H9 (cell line): ENCODE measurements at regions not wholly inside any gene's neighbourhood (a gene's known extent, or its start where the extent isn't known, plus 50 kb on each side); places are given as distances from the start of the nearest gene placed in this dataset.

Experiments used
- DNase-seq: peaks from one replicate; pipeline ENCODE4 v3.0.0-alpha.2; 2017
- H2AFZ ChIP-seq: one replicate; pipeline ENCODE4 v1.6.1; 2013; ENCODE audit warnings: mild to moderate bottlenecking, low read length, control low read depth, moderate library complexity
- H2AK5ac ChIP-seq: 2 replicates; pipeline ENCODE4 v1.6.1; 2013; ENCODE audit warnings: low read length, control low read depth, mixed read lengths; ENCODE audit not compliant: insufficient read length
- H2BK120ac ChIP-seq: one replicate; pipeline ENCODE4 v1.6.1; 2013; ENCODE audit warnings: low read depth, mild to moderate bottlenecking, low read length, control low read depth, inconsistent platforms; ENCODE audit not compliant: poor library complexity, severe bottlenecking
- H2BK12ac ChIP-seq: 2 replicates; pipeline ENCODE4 v1.6.1; 2013; ENCODE audit warnings: low read length, control low read depth, mixed read lengths, low read depth; ENCODE audit not compliant: insufficient read length
- H2BK15ac ChIP-seq: 2 replicates; pipeline ENCODE4 v1.6.1; 2013; ENCODE audit warnings: low read depth, low read length, control low read depth
- H2BK20ac ChIP-seq: one replicate; pipeline ENCODE4 v1.6.1; 2013; ENCODE audit warnings: low read depth, mild to moderate bottlenecking, low read length, control low read depth, inconsistent platforms; ENCODE audit not compliant: poor library complexity, severe bottlenecking
- H2BK5ac ChIP-seq: 2 replicates; pipeline ENCODE4 v1.6.1; 2013; ENCODE audit warnings: low read length, control low read depth, mixed read lengths; ENCODE audit not compliant: insufficient read length
- H3K14ac ChIP-seq: 2 replicates; pipeline ENCODE4 v1.6.1; 2013; ENCODE audit warnings: low read length, control low read depth; ENCODE audit not compliant: insufficient read depth
- H3K18ac ChIP-seq: 2 replicates; pipeline ENCODE4 v1.6.1; 2013; ENCODE audit warnings: low read depth, mild to moderate bottlenecking, mixed read lengths, low read length, control low read depth; ENCODE audit not compliant: insufficient read length
- H3K23ac ChIP-seq: 2 replicates; pipeline ENCODE4 v1.6.1; 2013; ENCODE audit warnings: low read length, control low read depth, mixed read lengths, low read depth; ENCODE audit not compliant: insufficient read length
- H3K23me2 ChIP-seq: 2 replicates; pipeline ENCODE4 v1.6.1; 2013; ENCODE audit warnings: low read depth, mild to moderate bottlenecking, mixed read lengths, low read length, control low read depth; ENCODE audit not compliant: insufficient read length, poor library complexity, severe bottlenecking
- H3K27ac ChIP-seq: 2 replicates; pipeline ENCODE4 v1.5.1; 2013; ENCODE audit warnings: low read length, control low read depth, mixed read lengths, low read depth; ENCODE audit not compliant: insufficient read length
- H3K27me3 ChIP-seq: 2 replicates; pipeline ENCODE4 v1.6.1; 2013; ENCODE audit warnings: low read length, control low read depth, inconsistent platforms; ENCODE audit not compliant: insufficient read depth
- H3K4ac ChIP-seq: 2 replicates; pipeline ENCODE4 v1.6.1; 2013; ENCODE audit warnings: low read depth, mild to moderate bottlenecking, control low read depth, inconsistent platforms, low read length, moderate library complexity
- H3K4me1 ChIP-seq: 2 replicates; pipeline ENCODE4 v1.6.1; 2013; ENCODE audit warnings: low read length, control low read depth, inconsistent platforms; ENCODE audit not compliant: insufficient read depth
- H3K4me2 ChIP-seq: 2 replicates; pipeline ENCODE4 v1.6.1; 2013; ENCODE audit warnings: low read length, control low read depth, mixed read lengths; ENCODE audit not compliant: insufficient read length, insufficient read depth
- H3K56ac ChIP-seq: 2 replicates; pipeline ENCODE4 v1.6.1; 2013; ENCODE audit warnings: low read depth, mild to moderate bottlenecking, mixed read lengths, low read length, control low read depth; ENCODE audit not compliant: insufficient read length
- H3K79me1 ChIP-seq: 2 replicates; pipeline ENCODE4 v1.6.1; 2013; ENCODE audit warnings: low read depth, mild to moderate bottlenecking, moderate library complexity, low read length, control low read depth, inconsistent platforms; ENCODE audit not compliant: insufficient read depth, poor library complexity, severe bottlenecking
- H3K79me2 ChIP-seq: 2 replicates; pipeline ENCODE4 v1.6.1; 2013; ENCODE audit warnings: low read length, control low read depth, inconsistent platforms; ENCODE audit not compliant: insufficient read depth
- H3K9ac ChIP-seq: 2 replicates; pipeline ENCODE4 v1.6.1; 2013; ENCODE audit warnings: low read length, control low read depth, mixed read lengths; ENCODE audit not compliant: insufficient read length; ENCODE audit errors: extremely low read depth
- H3K9me3 ChIP-seq: one replicate; pipeline ENCODE4 v1.6.1; 2013; ENCODE audit warnings: low read depth, low read length, inconsistent platforms; ENCODE audit not compliant: control insufficient read depth
- H3T11ph ChIP-seq: one replicate; pipeline ENCODE4 v1.6.1; 2013; ENCODE audit warnings: mild to moderate bottlenecking, low read length, control low read depth, inconsistent platforms
- H4K20me1 ChIP-seq: one replicate; pipeline ENCODE4 v1.6.1; 2013; ENCODE audit not compliant: control insufficient read depth, insufficient read length, insufficient read depth
- H4K5ac ChIP-seq: 2 replicates; pipeline ENCODE4 v1.6.1; 2013; ENCODE audit warnings: low read depth, mild to moderate bottlenecking, mixed read lengths, low read length, control low read depth; ENCODE audit not compliant: insufficient read length
- H4K8ac ChIP-seq: replicated peaks from 2 replicates; pipeline ENCODE4 v1.6.1; 2013; ENCODE audit warnings: low read length, control low read depth, mixed read lengths, low read depth; ENCODE audit not compliant: insufficient read length
- H4K91ac ChIP-seq: 2 replicates; pipeline ENCODE4 v1.6.1; 2013; ENCODE audit warnings: low read depth, mild to moderate bottlenecking, moderate library complexity, mixed read lengths, low read length, control low read depth; ENCODE audit not compliant: insufficient read length
- H3K27ac Mint-ChIP-seq, 3 experiments: 2 replicates in 2 of 3; 3 replicates in 1 of 3; pipeline ENCODE4 v1.8.0; 2020 to 2021; ENCODE audit warnings: mixed read lengths in 3 of 3, mild to moderate bottlenecking in 1 of 3, moderate library complexity in 1 of 3
- H3K27me3 Mint-ChIP-seq: 2 replicates; pipeline ENCODE4 v1.8.0; 2021; ENCODE audit warnings: low read depth, mild to moderate bottlenecking, moderate library complexity, mixed read lengths
- H3K36me3 Mint-ChIP-seq, 3 experiments: 2 replicates in 2 of 3; 3 replicates in 1 of 3; pipeline ENCODE4 v1.8.0; 2020 to 2021; ENCODE audit warnings: low read depth in 3 of 3, mixed read lengths in 3 of 3; ENCODE audit not compliant: insufficient read depth in 1 of 3
- H3K4me1 Mint-ChIP-seq, 2 experiments: 2 replicates each; pipeline ENCODE4 v1.8.0; 2020; ENCODE audit warnings: mixed read lengths in 2 of 2
- H3K4me3 Mint-ChIP-seq, 2 experiments: 2 replicates in 1 of 2; 3 replicates in 1 of 2; pipeline ENCODE4 v1.8.0; 2020 to 2021; ENCODE audit warnings: mild to moderate bottlenecking in 2 of 2, mixed read lengths in 2 of 2, moderate library complexity in 1 of 2
- H3K9me3 Mint-ChIP-seq, 2 experiments: 2 replicates in 1 of 2; 3 replicates in 1 of 2; pipeline ENCODE4 v1.8.0; 2020; ENCODE audit warnings: mild to moderate bottlenecking in 2 of 2, mixed read lengths in 2 of 2, moderate library complexity in 1 of 2
- CTCF ChIP-seq: fragments of 200-600 bp; sonication (generic); conservative IDR thresholded peaks from 3 replicates; pipeline ENCODE4 v1.8.0; 2021; ENCODE audit warnings: antibody characterized with exemption, mild to moderate bottlenecking
- WGBS: extraction: QIAGEN DNeasy Blood & Tissue Kit; methylation state at CpG from one replicate; pipeline ENCODE4 v1.1.7; 2013; ENCODE audit warnings: missing lambda C conversion rate, low lambda C conversion rate, mixed read lengths; ENCODE audit not compliant: insufficient read length; ENCODE audit errors: extremely low coverage; 5-methylcytosine and 5-hydroxymethylcytosine counted together

GRCh38 chr15:26023691-26024090 lies 160.6 kb upstream of the ATP10A start:
- Histone ChIP-seq H4K91ac (no peak overlapping the region), H3K14ac (no peak overlapping the region), H2BK15ac (no peak overlapping the region), H3T11ph (no peak overlapping the region), H3K79me2 (no peaks in the 10 kb centered on the region), H3K9me3 (no peaks in the 10 kb centered on the region), H4K5ac (no peak overlapping the region), H3K56ac (no peak overlapping the region), H3K27ac (no peak overlapping the region), H3K27me3 (no peaks in the 10 kb centered on the region), H3K23ac (no peak overlapping the region), H3K4ac (no peak overlapping the region), H4K20me1 (no peaks in the 10 kb centered on the region), H3K4me1 (peaks cover 3% of the 10 kb centered on the region; the same call in 1 of the 2 replicates), H3K4me2 (no peak overlapping the region), H2AK5ac (no peak overlapping the region), H3K79me1 (no peaks in the 10 kb centered on the region), H2AFZ (no peak overlapping the region), H2BK20ac (no peak overlapping the region), H2BK12ac (no peak overlapping the region), H3K9ac (no peak overlapping the region), H2BK5ac (no peak overlapping the region), H3K18ac (no peak overlapping the region), H2BK120ac (no peak overlapping the region), H3K23me2 (no peaks in the 10 kb centered on the region), H4K8ac (no peak overlapping the region)
- TF ChIP-seq CTCF: no peak
- no CpG with 5 or more reads among the region's 5 CpGs for WGBS
- Mint-ChIP-seq H3K27ac (no peak overlapping the region), H3K4me1 (peaks cover 9 to 11% of the 10 kb centered on the region in 2 experiments), H3K4me3 (no peak overlapping the region), H3K36me3 (no peaks in the 10 kb centered on the region; a peak in 1 of 7 replicates), H3K9me3 (no peaks in the 10 kb centered on the region), H3K27me3 (no peaks in the 10 kb centered on the region)
- no peak for DNase-seq
